H1 (cell line): ENCODE measurements at regions not wholly inside any gene's neighbourhood (a gene's known extent, or its start where the extent isn't known, plus 50 kb on each side); places are given as distances from the start of the nearest gene placed in this dataset.

Experiments used
- CTCF ChIA-PET: fragments of 300-600 bp; sonication (Branson Sonifier 250); formaldehyde crosslinking; loops from one replicate; lab custom pipeline; 2021; ENCODE audit not compliant: partially characterized antibody; lab: Charles Lee
- POLR2A ChIA-PET: fragments of 300-600 bp; sonication (Branson Sonifier 250); formaldehyde crosslinking; loops from one replicate; lab custom pipeline; 2021; ENCODE audit warnings: inconsistent platforms; ENCODE audit not compliant: partially characterized antibody; lab: Charles Lee
- DNase-seq, 2 experiments: peaks; one replicate each; pipeline versions ENCODE4 v3.0.0 to v3.0.0-alpha.2; 2010 to 2022; ENCODE audit warnings: low spot score in 2 of 2, low read depth in 1 of 2, mixed read lengths in 1 of 2
- FAIRE-seq: peaks from 2 replicates; lab custom pipeline; 2011; peaks lifted over from hg19 to GRCh38; lab: Jason Lieb, UNC
- H2AFZ ChIP-seq: 2 replicates; pipeline ENCODE4 v1.8.1; 2012; ENCODE audit warnings: low read length, inconsistent platforms
- H2AK5ac ChIP-seq: 2 replicates; pipeline ENCODE4 v1.6.1; 2013; ENCODE audit warnings: low read depth, low read length
- H2BK120ac ChIP-seq: replicated peaks from 2 replicates; pipeline ENCODE3; 2013; ENCODE audit warnings: low read depth, low read length, inconsistent platforms
- H2BK12ac ChIP-seq: 2 replicates; pipeline ENCODE4 v1.6.1; 2013; ENCODE audit warnings: low read depth, low read length
- H2BK15ac ChIP-seq: 2 replicates; pipeline ENCODE4 v1.6.1; 2013; ENCODE audit warnings: low read length
- H2BK20ac ChIP-seq: 2 replicates; pipeline ENCODE4 v1.6.1; 2013; ENCODE audit warnings: low read length
- H2BK5ac ChIP-seq: 2 replicates; pipeline ENCODE4 v1.6.1; 2013; ENCODE audit warnings: low read depth, low read length
- H3K14ac ChIP-seq: 2 replicates; pipeline ENCODE4 v1.6.1; 2013; ENCODE audit warnings: inconsistent platforms; ENCODE audit not compliant: insufficient read length
- H3K18ac ChIP-seq: 2 replicates; pipeline ENCODE4 v1.6.1; 2013; ENCODE audit warnings: low read length; ENCODE audit errors: extremely low read depth
- H3K23ac ChIP-seq: 2 replicates; pipeline ENCODE4 v1.6.1; 2013; ENCODE audit warnings: inconsistent platforms; ENCODE audit not compliant: insufficient read length
- H3K23me2 ChIP-seq: 2 replicates; pipeline ENCODE4 v1.6.1; 2013; ENCODE audit warnings: low read depth, low read length
- H3K27ac ChIP-seq: 2 replicates; pipeline ENCODE4 v1.6.1; 2011; ENCODE audit warnings: low read depth, low read length, inconsistent platforms
- H3K27me3 ChIP-seq, 4 experiments: replicated peaks in 1 of 4; 1 replicate in 1 of 4; 2 replicates in 3 of 4; pipeline versions ENCODE4 v1.6.1 to v1.8.1; 2011 to 2013; ENCODE audit warnings: low read length in 3 of 4, mild to moderate bottlenecking in 3 of 4, inconsistent platforms in 2 of 4, mixed read lengths in 2 of 4, moderate library complexity in 1 of 4; ENCODE audit not compliant: control insufficient read depth in 3 of 4, insufficient read depth in 3 of 4; ENCODE audit errors: extremely low read depth in 1 of 4
- H3K36me3 ChIP-seq, 4 experiments: 2 replicates each; pipeline versions ENCODE4 v1.6.1 to v1.8.1; 2011 to 2013; ENCODE audit warnings: mild to moderate bottlenecking in 4 of 4, low read length in 3 of 4, moderate library complexity in 2 of 4, control low read depth in 1 of 4, inconsistent platforms in 1 of 4; ENCODE audit not compliant: insufficient read depth in 4 of 4, control insufficient read depth in 2 of 4
- H3K4ac ChIP-seq: replicated peaks from 2 replicates; pipeline ENCODE3; 2013; ENCODE audit warnings: low read length, low read depth, mixed read lengths, inconsistent platforms; ENCODE audit not compliant: insufficient read length
- H3K4me1 ChIP-seq, 4 experiments: replicated peaks in 1 of 4; 1 replicate in 1 of 4; 2 replicates in 3 of 4; pipeline versions ENCODE4 v1.6.1 to v1.8.1; 2011 to 2013; ENCODE audit warnings: low read length in 3 of 4, inconsistent platforms in 2 of 4, mixed read lengths in 1 of 4; ENCODE audit not compliant: insufficient read depth in 4 of 4, control insufficient read depth in 3 of 4
- H3K4me2 ChIP-seq, 2 experiments: 2 replicates each; pipeline versions ENCODE4 v1.6.1 to v1.8.1; 2011 to 2013; ENCODE audit warnings: low read depth in 2 of 2, low read length in 2 of 2, control low read depth in 1 of 2, inconsistent platforms in 1 of 2, mild to moderate bottlenecking in 1 of 2; ENCODE audit not compliant: insufficient read depth in 1 of 2
- H3K4me3 ChIP-seq, 4 experiments: fragments of 200-600, 300-600 bp in 1 of 4; sonication (generic), shearing (Covaris generic), sonication (Bioruptor Twin) in 1 of 4; 2 replicates each; pipeline versions ENCODE4 v1.5.1 to v1.8.1; 2011 to 2016; ENCODE audit warnings: low read length in 4 of 4, low read depth in 3 of 4, control low read depth in 2 of 4, inconsistent platforms in 2 of 4, mild to moderate bottlenecking in 2 of 4, mixed read lengths in 1 of 4, moderate library complexity in 1 of 4; ENCODE audit not compliant: insufficient read depth in 2 of 4; ENCODE audit errors: extremely low read depth in 1 of 4
- H3K56ac ChIP-seq: replicated peaks from 2 replicates; pipeline ENCODE3; 2013; ENCODE audit warnings: low read depth, mild to moderate bottlenecking, mixed read lengths, low read length, inconsistent platforms; ENCODE audit not compliant: insufficient read length
- H3K79me1 ChIP-seq: 2 replicates; pipeline ENCODE4 v1.6.1; 2013; ENCODE audit warnings: low read depth, low read length, control low read depth
- H3K79me2 ChIP-seq, 2 experiments: 2 replicates each; pipeline versions ENCODE4 v1.6.1 to v1.8.1; 2012 to 2013; ENCODE audit warnings: low read length in 2 of 2, mild to moderate bottlenecking in 2 of 2, inconsistent platforms in 1 of 2; ENCODE audit not compliant: insufficient read depth in 2 of 2, control insufficient read depth in 1 of 2
- H3K9ac ChIP-seq, 4 experiments: replicated peaks in 1 of 4; 1 replicate in 1 of 4; 2 replicates in 3 of 4; pipeline versions ENCODE4 v1.6.1 to v1.8.1; 2011 to 2013; ENCODE audit warnings: low read depth in 3 of 4, low read length in 3 of 4, control low read depth in 2 of 4, mild to moderate bottlenecking in 2 of 4, moderate library complexity in 2 of 4, inconsistent platforms in 1 of 4; ENCODE audit errors: extremely low read depth in 1 of 4
- H3K9me3 ChIP-seq, 2 experiments: 2 replicates each; pipeline versions ENCODE4 v1.6.1 to v1.8.1; 2012 to 2013; ENCODE audit warnings: mild to moderate bottlenecking in 2 of 2, moderate library complexity in 2 of 2, control low read depth in 1 of 2, inconsistent platforms in 1 of 2, low read depth in 1 of 2, low read length in 1 of 2, mixed read lengths in 1 of 2; ENCODE audit not compliant: insufficient read depth in 2 of 2
- H4K20me1 ChIP-seq, 2 experiments: replicated peaks in 1 of 2; 2 replicates each; pipeline versions ENCODE3 to v1.8.1; 2011 to 2013; ENCODE audit warnings: inconsistent platforms in 2 of 2, low read length in 2 of 2, mild to moderate bottlenecking in 1 of 2; ENCODE audit not compliant: insufficient read depth in 2 of 2, control insufficient read depth in 1 of 2
- H4K5ac ChIP-seq: 2 replicates; pipeline ENCODE4 v1.6.1; 2013; ENCODE audit warnings: low read length, low read depth, mixed read lengths, inconsistent platforms; ENCODE audit not compliant: insufficient read length
- H4K8ac ChIP-seq: 2 replicates; pipeline ENCODE4 v1.8.0; 2013; ENCODE audit warnings: mild to moderate bottlenecking, moderate library complexity, low read length, inconsistent platforms; ENCODE audit not compliant: insufficient read depth; ENCODE audit errors: extremely low read depth
- H4K91ac ChIP-seq: replicated peaks from 2 replicates; pipeline ENCODE3; 2013; ENCODE audit warnings: low read length, mixed read lengths, inconsistent platforms; ENCODE audit not compliant: insufficient read length
- CBX5 ChIP-seq: fragments of 300-800, 300-1000 bp; sonication (generic); IDR thresholded peaks from 2 replicates; pipeline ENCODE4 v1.7.1; 2016; ENCODE audit warnings: antibody characterized with exemption, low read length, low read depth
- CREB1 ChIP-seq: IDR thresholded peaks from 2 replicates; pipeline ENCODE4 v1.6.1; 2012; ENCODE audit warnings: inconsistent platforms
- CTBP2 ChIP-seq: IDR thresholded peaks from 2 replicates; pipeline ENCODE4 v1.7.0; 2011; ENCODE audit warnings: borderline replicate concordance, mild to moderate bottlenecking, moderate library complexity, mixed read lengths, low read length; ENCODE audit not compliant: insufficient read depth, insufficient read length
- FOSL1 ChIP-seq: IDR thresholded peaks from 2 replicates; pipeline ENCODE4 v1.6.1; 2011; ENCODE audit warnings: mild to moderate bottlenecking, low read depth, low read length, moderate library complexity; ENCODE audit not compliant: insufficient read depth
- HDAC2 ChIP-seq, 2 experiments: fragments of 300-600 bp in 1 of 2; sonication (generic) in 1 of 2; IDR thresholded peaks; 2 replicates each; pipeline ENCODE4 v1.6.1; 2011 to 2012; ENCODE audit warnings: low read depth in 2 of 2, low read length in 2 of 2, mild to moderate bottlenecking in 2 of 2, moderate library complexity in 2 of 2, borderline replicate concordance in 1 of 2, inconsistent platforms in 1 of 2
- PHF8 ChIP-seq: fragments of 200-600 bp; sonication (generic); conservative IDR thresholded peaks from 2 replicates; pipeline ENCODE4 v1.7.1; 2012; ENCODE audit warnings: low read depth, mild to moderate bottlenecking, inconsistent platforms, low read length, moderate library complexity
- RXRA ChIP-seq: IDR thresholded peaks from 2 replicates; pipeline ENCODE4 v1.6.1; 2011; ENCODE audit warnings: low read depth, mild to moderate bottlenecking, low read length, moderate library complexity; ENCODE audit not compliant: insufficient read depth
- SAP30 ChIP-seq: fragments of 300-600 bp; sonication (generic); IDR thresholded peaks from 2 replicates; pipeline ENCODE4 v1.7.1; 2012; ENCODE audit warnings: low read length, moderate library complexity, mild to moderate bottlenecking, inconsistent platforms; ENCODE audit not compliant: insufficient read depth, insufficient replicate concordance
- SIN3A ChIP-seq, 2 experiments: IDR thresholded peaks in 1 of 2; conservative IDR thresholded peaks in 1 of 2; 2 replicates each; pipeline ENCODE4 v1.6.1; 2011 to 2012; ENCODE audit warnings: low read length in 2 of 2, improper control_type of control experiment in 1 of 2, low read depth in 1 of 2, mild to moderate bottlenecking in 1 of 2
- SIRT6 ChIP-seq: IDR thresholded peaks from one replicate; pipeline ENCODE4 v1.7.1; 2012; ENCODE audit warnings: low read length, inconsistent platforms
- TAF7 ChIP-seq: optimal IDR thresholded peaks from 2 replicates; pipeline ENCODE3; 2011; ENCODE audit warnings: low read depth, mild to moderate bottlenecking, inconsistent platforms, low read length, moderate library complexity, borderline replicate concordance
- WGBS, 2 experiments: shearing (Covaris generic) in 1 of 2; methylation state at CpG; one replicate each; pipeline versions ENCODE4 v1.1.6 to v1.1.7; 2013 to 2015; ENCODE audit warnings: low lambda C conversion rate in 2 of 2, mixed read lengths in 2 of 2, inconsistent platforms in 1 of 2, low coverage in 1 of 2, missing lambda C conversion rate in 1 of 2; ENCODE audit not compliant: insufficient replicate concordance in 2 of 2, insufficient coverage in 1 of 2, insufficient read length in 1 of 2; ENCODE audit errors: extremely low coverage in 1 of 2, missing lambda C conversion rate in 1 of 2; 5-methylcytosine and 5-hydroxymethylcytosine counted together
- TF ChIP-seq, protein P1 (sequence below): IDR thresholded peaks from 2 replicates; pipeline ENCODE4 v1.6.1; 2012; ENCODE audit warnings: low read length, inconsistent platforms

- POLR2A ChIA-PET, result no interaction called here
- 96% methylated on average over 2 of the region's 2 CpGs; no CpG with 5 or more reads in 1 of the 2 experiments for WGBS, 2 experiments
- TF ChIP-seq PHF8 (no peak), CBX5 (no peak), FOSL1 (no peak), CREB1 (no peak), SIN3A (conservative IDR thresholded peaks at IDR 0.05 in 1 of 2, IDR thresholded peaks at IDR 0.05 in 1 of 2; ENCODE audit: low read depth in 1 of 2, low read length in 2 of 2) (no peak), CTBP2 (no peak), SAP30 (no peak), HDAC2 (IDR thresholded peaks at IDR 0.05; ENCODE audit: borderline replicate concordance in 1 of 2, low read depth in 2 of 2, low read length in 2 of 2) (no peak), RXRA (no peak), TAF7 (no peak), SIRT6 (no peak)
- TF ChIP-seq, protein P1, sequence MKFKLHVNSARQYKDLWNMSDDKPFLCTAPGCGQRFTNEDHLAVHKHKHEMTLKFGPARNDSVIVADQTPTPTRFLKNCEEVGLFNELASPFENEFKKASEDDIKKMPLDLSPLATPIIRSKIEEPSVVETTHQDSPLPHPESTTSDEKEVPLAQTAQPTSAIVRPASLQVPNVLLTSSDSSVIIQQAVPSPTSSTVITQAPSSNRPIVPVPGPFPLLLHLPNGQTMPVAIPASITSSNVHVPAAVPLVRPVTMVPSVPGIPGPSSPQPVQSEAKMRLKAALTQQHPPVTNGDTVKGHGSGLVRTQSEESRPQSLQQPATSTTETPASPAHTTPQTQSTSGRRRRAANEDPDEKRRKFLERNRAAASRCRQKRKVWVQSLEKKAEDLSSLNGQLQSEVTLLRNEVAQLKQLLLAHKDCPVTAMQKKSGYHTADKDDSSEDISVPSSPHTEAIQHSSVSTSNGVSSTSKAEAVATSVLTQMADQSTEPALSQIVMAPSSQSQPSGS, result no peak
These were observed 77.3 kb upstream of the KL start for GRCh38 chr13:32938907-32939306.

More at GRCh38 chr13:32938907-32939306, 77.3 kb upstream of the KL start:
- no peak for FAIRE-seq
- H3K79me1 ChIP-seq, result no peaks in the 10 kb centered on the region
- peaks cover 5% of the 10 kb centered on the region in 2 experiments; a peak in 2 of 4 replicates for H3K9me3 ChIP-seq
- H2AK5ac ChIP-seq, result no peak overlapping the region
- H3K36me3 ChIP-seq, result no peaks in the 10 kb centered on the region
- H3K18ac ChIP-seq, result no peak overlapping the region
- H4K5ac ChIP-seq, result no peak overlapping the region
- H2BK5ac ChIP-seq, result no peak overlapping the region
- no peak overlapping the region for H2BK15ac ChIP-seq
- H2BK120ac ChIP-seq, result no peak overlapping the region
- H2AFZ ChIP-seq, result no peak overlapping the region
- no peaks in the 10 kb centered on the region for H3K27me3 ChIP-seq
- H3K23me2 ChIP-seq, result no peaks in the 10 kb centered on the region
- no peak overlapping the region for H3K9ac ChIP-seq
- CTCF ChIA-PET, result interaction anchor here (1.0 kb wide), 1 partner anchor 15 kb away, joined by 4 read pairs; no protein-coding TSS in a partner anchor
- no peaks in the 10 kb centered on the region for H4K20me1 ChIP-seq
- H3K4me2 ChIP-seq, result no peak overlapping the region
- DNase-seq, result no peak
- no peaks in the 10 kb centered on the region for H3K79me2 ChIP-seq
- H2BK20ac ChIP-seq, result no peak overlapping the region
- no peaks in the 10 kb centered on the region for H3K4me1 ChIP-seq
- H3K14ac ChIP-seq, result no peak overlapping the region
- H3K4me3 ChIP-seq, result no peak overlapping the region
- no peak overlapping the region for H2BK12ac ChIP-seq
- H4K8ac ChIP-seq, result no peak overlapping the region
- no peak overlapping the region for H3K23ac ChIP-seq
- H3K27ac ChIP-seq, result no peak overlapping the region
- no peak overlapping the region for H3K4ac ChIP-seq
- H4K91ac ChIP-seq, result no peak overlapping the region
- no peak overlapping the region for H3K56ac ChIP-seq
